ENCODE measurements at regions not wholly inside any gene's neighbourhood (a gene's known extent, or its start where the extent isn't known, plus 50 kb on each side); places are given as distances from the start of the nearest gene placed in this dataset.
"Not testable (repeated sequence)": the region's sequence is repeated elsewhere in the genome, so short reads cannot be mapped to it uniquely, and the experiment has no call there.

GRCh38 chr1:208465786-208466590 lies 221.8 kb upstream of the PLXNA2 start:
- DNase-seq (ENCODE audit: low read depth), result no peak

GRCh38 chr1:208467151-208467780 lies 223.1 kb upstream of the PLXNA2 start:
- DNase-seq (ENCODE audit: low read depth), result no peak

- no peak for DNase-seq (ENCODE audit: low read depth)
These were observed 231.3 kb upstream of the PLXNA2 start for GRCh38 chr1:208475449-208475848.

GRCh38 chr1:208475951-208476845 lies 232.0 kb upstream of the PLXNA2 start:
- no peak for DNase-seq (ENCODE audit: low read depth)

GRCh38 chr1:208476846-208477170 lies 232.6 kb upstream of the PLXNA2 start:
- no peak for DNase-seq (ENCODE audit: low read depth)

GRCh38 chr1:208479435-208479834 lies 235.3 kb upstream of the PLXNA2 start:
- no peak for DNase-seq (ENCODE audit: low read depth)

GRCh38 chr1:208485512-208485911 lies 241.3 kb upstream of the PLXNA2 start:
- no peak for DNase-seq (ENCODE audit: low read depth)

- no peak for DNase-seq (ENCODE audit: low read depth)
These were observed 242.5 kb upstream of the PLXNA2 start for GRCh38 chr1:208486677-208487076.

- DNase-seq (ENCODE audit: low read depth), result not testable (repeated sequence)
These were observed 244.2 kb upstream of the PLXNA2 start for GRCh38 chr1:208488432-208488831.

GRCh38 chr1:208496467-208497371 lies 252.5 kb upstream of the PLXNA2 start:
- no peak for DNase-seq (ENCODE audit: low read depth)

- DNase-seq (ENCODE audit: low read depth), result no peak
These were observed 253.8 kb upstream of the PLXNA2 start for GRCh38 chr1:208497866-208498541.

- DNase-seq (ENCODE audit: low read depth), result no peak
These were observed 254.8 kb upstream of the PLXNA2 start for GRCh38 chr1:208499026-208499425.

GRCh38 chr1:208499601-208500000 lies 255.4 kb upstream of the PLXNA2 start:
- DNase-seq (ENCODE audit: low read depth), result no peak

GRCh38 chr1:208500375-208500774 lies 256.2 kb upstream of the PLXNA2 start:
- DNase-seq (ENCODE audit: low read depth), result no peak

GRCh38 chr1:208501542-208501941 lies 257.4 kb upstream of the PLXNA2 start:
- DNase-seq (ENCODE audit: low read depth), result no peak

GRCh38 chr1:208503787-208504186 lies 259.6 kb upstream of the PLXNA2 start:
- DNase-seq (ENCODE audit: low read depth), result no peak

GRCh38 chr1:208506812-208507211 lies 262.6 kb upstream of the PLXNA2 start:
- no peak for DNase-seq (ENCODE audit: low read depth)

- no peak for DNase-seq (ENCODE audit: low read depth)
These were observed 264.9 kb upstream of the PLXNA2 start for GRCh38 chr1:208509072-208509471.

- no peak for DNase-seq (ENCODE audit: low read depth)
These were observed 266.2 kb upstream of the PLXNA2 start for GRCh38 chr1:208510192-208510952.

- no peak for DNase-seq (ENCODE audit: low read depth)
These were observed 267.2 kb upstream of the PLXNA2 start for GRCh38 chr1:208511242-208511860.
